CD4-positive, alpha-beta T cell treated with Interleukin-4 for 4 hours (primary cell): ENCODE measurements at regions not wholly inside any gene's neighbourhood (a gene's known extent, or its start where the extent isn't known, plus 50 kb on each side); places are given as distances from the start of the nearest gene placed in this dataset.
"Not testable (repeated sequence)": the region's sequence is repeated elsewhere in the genome, so short reads cannot be mapped to it uniquely, and the experiment has no call there.

ENCODE experiments used
- DNase-seq: peaks from one replicate; pipeline ENCODE4 v3.0.0-alpha.2; 2020

DNA sequence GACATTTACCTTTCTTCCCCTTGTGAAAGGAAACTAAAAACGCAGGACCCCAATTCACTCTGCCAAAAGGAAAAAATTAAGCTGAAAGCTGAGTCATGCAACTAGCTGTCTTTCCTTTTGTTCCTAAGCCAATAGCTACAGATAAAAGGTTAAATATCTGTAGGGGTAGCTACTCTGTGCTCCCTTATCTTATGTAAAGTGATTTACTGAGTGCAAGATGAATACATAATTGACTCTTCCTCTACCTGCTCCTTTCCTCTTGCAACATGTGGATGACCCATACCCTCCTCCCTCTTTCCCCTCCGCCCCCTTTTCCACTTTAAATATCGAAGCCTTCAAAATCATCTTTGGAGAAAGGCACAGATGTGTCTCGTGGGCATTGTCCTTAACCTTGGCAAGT is 68.0 kb upstream of the ZNF157 start:
- DNase-seq = no peak

DNA sequence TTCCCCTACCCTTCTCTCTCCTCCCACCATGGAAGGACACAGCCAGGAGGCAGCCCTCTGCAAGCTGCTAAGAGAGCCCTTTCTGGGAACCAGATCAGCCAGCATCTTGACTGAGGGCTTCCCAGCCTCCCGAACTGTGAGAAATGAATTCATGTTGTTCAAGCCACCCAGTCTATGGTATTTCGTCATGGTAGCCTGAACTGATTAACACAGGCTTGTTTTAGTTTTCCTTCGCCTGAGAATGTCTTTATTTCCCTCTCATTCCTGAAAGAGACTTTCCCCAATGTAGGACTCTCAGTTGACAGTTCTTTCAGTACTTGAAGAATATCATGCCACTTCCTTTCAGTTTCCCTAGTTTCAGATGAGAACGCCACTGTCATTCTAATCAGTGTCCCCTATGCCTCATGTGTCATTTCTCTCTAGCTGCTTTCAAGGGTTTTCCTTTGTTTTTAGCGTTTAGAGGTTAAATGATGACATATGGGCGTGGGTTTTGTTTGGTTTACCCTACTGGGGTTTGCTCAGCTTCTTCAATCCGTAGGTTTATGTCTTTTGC is 63.8 kb upstream of the ZNF157 start:
- DNase-seq = not testable (repeated sequence)

- DNase-seq = peak; percentile 37
These were observed 58.2 kb upstream of the ZNF157 start for GRCh38 chrX:47311932-47312774.

DNA sequence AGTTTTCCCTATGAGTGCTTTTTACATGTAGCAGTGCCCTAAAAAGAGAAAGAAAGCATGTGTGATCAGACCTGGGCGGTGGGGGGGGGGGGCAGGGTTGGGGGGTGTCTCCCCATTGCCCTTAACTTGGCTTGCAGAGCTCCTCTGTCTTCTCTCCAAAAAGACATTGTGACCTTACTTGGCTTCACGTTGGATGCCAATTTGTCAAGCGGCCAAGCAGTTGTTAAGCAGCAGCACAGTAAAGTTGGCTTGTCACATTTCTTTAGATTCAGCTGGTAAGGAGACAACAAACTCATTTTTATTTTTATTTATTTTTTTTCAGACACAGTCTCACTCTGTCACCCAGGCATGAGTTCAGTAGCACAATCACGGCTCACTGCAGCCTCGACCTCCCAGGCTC is 57.3 kb upstream of the ZNF157 start:
- DNase-seq = no peak

GRCh38 chrX:47316276-47317025 is 53.9 kb upstream of the ZNF157 start:
- no peak for DNase-seq
